Frontal cortex (tissue), 3 donors: ENCODE measurements at regions not wholly inside any gene's neighbourhood (a gene's known extent, or its start where the extent isn't known, plus 50 kb on each side); places are given as distances from the start of the nearest gene placed in this dataset.

Experiments used
- DNase-seq, 2 donors: peaks; one replicate each; pipeline ENCODE4 v3.0.0; 2012; ENCODE audit warnings: low spot score in 2 of 2
- FAIRE-seq: peaks from 2 replicates; lab custom pipeline; 2012; peaks lifted over from hg19 to GRCh38; lab: Jason Lieb, UNC
- donor health status: control.
- donor health status: control.
- donor health status: control.

- FAIRE-seq (no peak), DNase-seq (no peak)
These were observed 139.9 kb downstream of the PTGER3 start for GRCh38 chr1:70907563-70908310.

DNA sequence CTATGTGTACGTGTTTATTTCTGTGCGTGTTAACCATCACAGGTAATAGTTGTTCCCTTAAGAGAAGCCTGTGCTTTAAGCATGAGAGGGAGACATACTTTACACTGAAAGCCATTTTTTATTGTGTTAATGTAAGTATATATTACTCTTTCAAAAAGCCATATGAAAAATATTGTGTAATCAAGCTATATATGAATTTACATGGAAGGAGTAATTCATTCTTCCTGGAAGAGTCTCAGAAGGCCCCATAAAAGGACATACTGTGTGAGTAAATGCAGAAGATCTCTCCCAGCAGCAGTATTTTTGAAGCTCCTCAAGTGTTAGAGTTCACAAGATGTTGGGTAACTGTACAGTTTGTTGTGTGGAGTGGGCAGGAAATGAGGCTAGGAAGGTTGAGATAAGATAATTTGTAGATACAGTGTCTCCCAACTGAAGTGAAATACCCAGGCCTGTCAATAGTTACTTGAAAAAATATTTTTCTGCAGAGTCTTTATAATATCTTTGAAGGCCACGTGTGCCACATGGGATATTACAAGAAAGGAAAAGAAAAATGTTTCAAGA is 138.3 kb downstream of the PTGER3 start:
- no peak for DNase-seq
- no peak for FAIRE-seq

- FAIRE-seq: no peak
- no peak for DNase-seq
These were observed 137.6 kb downstream of the PTGER3 start for GRCh38 chr1:70910013-70910412.

DNA sequence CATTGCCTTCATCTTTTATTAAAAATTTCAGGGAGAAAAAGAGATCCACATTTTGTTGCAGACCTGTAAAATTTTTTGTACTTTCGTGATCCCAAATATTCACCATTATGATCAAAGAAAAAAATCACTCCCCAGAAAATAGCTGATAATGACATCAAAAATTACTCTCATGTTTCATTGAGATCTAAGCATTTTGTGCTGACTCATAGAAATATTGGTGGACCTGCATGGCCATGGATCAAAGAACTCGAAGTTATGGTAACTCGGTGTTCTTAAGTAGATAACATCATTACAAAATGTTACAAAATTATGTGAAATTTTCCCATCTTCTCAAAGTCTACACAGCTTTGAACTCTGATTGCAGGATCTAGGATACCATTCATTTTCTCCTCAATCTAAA is 135.8 kb downstream of the PTGER3 start:
- DNase-seq: no peak
- no peak for FAIRE-seq

- FAIRE-seq (no peak), DNase-seq (no peak)
These were observed 133.4 kb downstream of the PTGER3 start for GRCh38 chr1:70914224-70914623.

DNA sequence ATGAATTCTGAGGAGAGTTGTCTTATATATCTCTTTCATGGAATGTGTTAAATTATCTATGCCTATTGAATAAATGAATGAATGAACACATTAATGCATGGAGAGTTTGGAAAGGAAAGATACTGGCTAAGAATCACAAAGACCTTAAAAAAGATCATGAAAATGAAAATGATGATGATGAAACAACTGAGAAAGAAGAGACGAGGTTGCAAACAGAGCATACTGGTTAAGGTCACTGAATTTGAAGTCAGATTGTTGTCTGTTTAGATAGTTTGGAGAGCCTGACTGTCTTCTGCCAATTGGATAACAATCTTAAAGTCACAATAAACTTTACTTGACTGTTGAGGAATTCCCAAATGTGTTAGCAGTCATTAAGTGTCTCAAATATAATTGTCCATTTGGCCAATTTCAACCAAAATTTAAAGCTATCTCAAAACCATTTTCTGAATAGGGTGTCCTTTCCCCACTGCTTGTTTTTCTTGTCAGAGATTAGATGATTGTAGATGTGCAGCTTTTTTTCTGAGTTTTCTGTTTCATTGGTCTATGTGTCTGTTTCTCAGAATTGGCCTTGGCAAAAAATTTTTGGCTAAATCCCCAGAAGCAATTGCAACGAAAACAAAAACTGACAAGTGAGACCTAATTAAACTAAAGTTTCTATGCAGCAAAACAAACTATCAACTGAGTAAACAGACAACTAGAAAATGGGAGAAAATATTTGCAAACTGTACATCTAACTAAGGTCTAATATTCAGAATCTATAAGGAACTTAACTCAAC is 132.2 kb downstream of the PTGER3 start:
- FAIRE-seq: no peak
- DNase-seq: no peak

GRCh38 chr1:70916034-70916427 is 131.6 kb downstream of the PTGER3 start:
- no peak for FAIRE-seq
- no peak for DNase-seq

GRCh38 chr1:70919706-70920323 is 127.8 kb downstream of the PTGER3 start:
- DNase-seq (no peak), FAIRE-seq (no peak)
